ENCODE measurements at regions not wholly inside any gene's neighbourhood (a gene's known extent, or its start where the extent isn't known, plus 50 kb on each side); places are given as distances from the start of the nearest gene placed in this dataset.
"Not testable (repeated sequence)": the region's sequence is repeated elsewhere in the genome, so short reads cannot be mapped to it uniquely, and the experiment has no call there.

GRCh38 chr1:232441036-232441411 is 188.9 kb downstream of the SIPA1L2 start:
- DNase-seq: no peak

GRCh38 chr1:232440325-232441035 is 189.5 kb downstream of the SIPA1L2 start:
- DNase-seq: no peak

GRCh38 chr1:232439011-232439410 is 190.9 kb downstream of the SIPA1L2 start:
- no peak for DNase-seq

- DNase-seq: no peak
Measured at GRCh38 chr1:232438476-232438875, 191.5 kb downstream of the SIPA1L2 start.

GRCh38 chr1:232437510-232437909 is 192.4 kb downstream of the SIPA1L2 start:
- no peak for DNase-seq

- no peak for DNase-seq
Measured at GRCh38 chr1:232435729-232436128, 194.2 kb downstream of the SIPA1L2 start.

GRCh38 chr1:232432313-232432712 is 197.6 kb downstream of the SIPA1L2 start:
- no peak for DNase-seq

- no peak for DNase-seq
Measured at GRCh38 chr1:232431748-232432147, 198.2 kb downstream of the SIPA1L2 start.

- no peak for DNase-seq
Measured at GRCh38 chr1:232431326-232431725, 198.6 kb downstream of the SIPA1L2 start.

GRCh38 chr1:232430467-232430866 is 199.5 kb downstream of the SIPA1L2 start:
- DNase-seq: no peak

- DNase-seq: no peak
Measured at GRCh38 chr1:232428786-232429530, 201.0 kb downstream of the SIPA1L2 start.

- no peak for DNase-seq
Measured at GRCh38 chr1:232428036-232428645, 201.8 kb downstream of the SIPA1L2 start.

- DNase-seq: no peak
Measured at GRCh38 chr1:232426801-232427200, 203.1 kb downstream of the SIPA1L2 start.

GRCh38 chr1:232425421-232425820 is 204.5 kb downstream of the SIPA1L2 start:
- no peak for DNase-seq

GRCh38 chr1:232423591-232423990 is 206.3 kb downstream of the SIPA1L2 start:
- DNase-seq: no peak

- DNase-seq: no peak
Measured at GRCh38 chr1:232422898-232423297, 207.0 kb downstream of the SIPA1L2 start.

- DNase-seq: no peak
Measured at GRCh38 chr1:232422098-232422497, 207.8 kb downstream of the SIPA1L2 start.

GRCh38 chr1:232421143-232421796 is 208.7 kb downstream of the SIPA1L2 start:
- no peak for DNase-seq

GRCh38 chr1:232417636-232418248 is 212.2 kb downstream of the SIPA1L2 start:
- DNase-seq: no peak

GRCh38 chr1:232416026-232416568 is 213.8 kb downstream of the SIPA1L2 start:
- DNase-seq: no peak

GRCh38 chr1:232415481-232415880 is 214.5 kb downstream of the SIPA1L2 start:
- not testable (repeated sequence) for DNase-seq

- no peak for DNase-seq
Measured at GRCh38 chr1:232414100-232414499, 215.8 kb downstream of the SIPA1L2 start.

GRCh38 chr1:232413674-232414073 is 216.3 kb downstream of the SIPA1L2 start:
- no peak for DNase-seq

Data from stimulated activated CD4-positive, alpha-beta T cell treated with anti-CD3 and anti-CD28 coated beads, Interleukin-4, amount 100 ng/mL, for 24 hours (primary cell).